Activated CD4-positive, CD25-positive, alpha-beta regulatory T cell (primary cell): ENCODE measurements at regions not wholly inside any gene's neighbourhood (a gene's known extent, or its start where the extent isn't known, plus 50 kb on each side); places are given as distances from the start of the nearest gene placed in this dataset.

Experiments
- DNase-seq, 4 experiments: peaks; one replicate each; lab custom pipeline; 2025; lab: John Stamatoyannopoulos, UW

GRCh38 chr21:25024639-25025038, 582.6 kb downstream of the MRPL39 start:
- DNase-seq, result no peak

- DNase-seq, result no peak
Measured at GRCh38 chr21:25005388-25005787, 601.9 kb downstream of the MRPL39 start.

- DNase-seq, result no peak
Measured at GRCh38 chr21:25002676-25003075, 604.6 kb downstream of the MRPL39 start.

GRCh38 chr21:24995216-24995615, 612.1 kb downstream of the MRPL39 start:
- no peak for DNase-seq

- DNase-seq, result no peak
Measured at GRCh38 chr21:24994717-24995116, 612.6 kb downstream of the MRPL39 start.

DNA sequence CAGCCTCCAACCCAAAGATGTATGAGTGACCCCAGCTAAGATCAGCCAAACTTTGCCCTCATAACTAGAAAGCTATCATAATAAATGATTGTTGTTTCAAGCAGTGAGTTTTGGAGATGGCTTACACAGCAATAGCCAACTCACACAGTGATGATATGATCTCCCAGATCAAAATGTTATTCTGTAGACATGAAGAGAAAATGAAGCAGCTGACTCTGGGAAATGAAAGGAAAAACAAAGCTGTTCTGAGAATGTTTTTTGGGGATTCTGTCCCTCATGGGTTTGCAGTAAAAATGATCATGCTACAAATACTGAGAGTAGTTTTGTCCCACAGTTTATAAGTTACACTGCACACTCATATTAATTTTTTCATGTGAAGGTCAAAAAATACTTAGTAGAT, 617.8 kb downstream of the MRPL39 start:
- DNase-seq, result no peak

DNA sequence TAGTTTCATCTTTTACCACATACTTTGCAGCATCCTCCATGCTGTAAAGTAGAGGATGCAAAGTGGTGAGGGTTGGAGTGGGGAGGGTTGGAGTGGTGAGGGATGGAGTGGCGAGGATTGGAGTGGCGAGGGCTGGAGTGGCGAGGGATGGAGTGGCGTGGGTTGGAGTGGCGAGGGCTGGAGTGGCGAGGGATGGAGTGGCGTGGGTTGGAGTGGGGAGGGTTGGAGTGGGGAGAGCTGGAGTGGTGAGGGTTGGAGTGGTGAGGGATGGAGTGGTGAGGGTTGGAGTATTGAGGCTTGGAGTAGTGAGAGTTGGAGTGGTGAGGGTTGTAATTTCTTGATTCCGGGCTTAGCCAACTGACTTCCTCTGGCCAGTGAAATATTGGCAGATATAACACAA, 618.3 kb downstream of the MRPL39 start:
- no peak for DNase-seq

DNA sequence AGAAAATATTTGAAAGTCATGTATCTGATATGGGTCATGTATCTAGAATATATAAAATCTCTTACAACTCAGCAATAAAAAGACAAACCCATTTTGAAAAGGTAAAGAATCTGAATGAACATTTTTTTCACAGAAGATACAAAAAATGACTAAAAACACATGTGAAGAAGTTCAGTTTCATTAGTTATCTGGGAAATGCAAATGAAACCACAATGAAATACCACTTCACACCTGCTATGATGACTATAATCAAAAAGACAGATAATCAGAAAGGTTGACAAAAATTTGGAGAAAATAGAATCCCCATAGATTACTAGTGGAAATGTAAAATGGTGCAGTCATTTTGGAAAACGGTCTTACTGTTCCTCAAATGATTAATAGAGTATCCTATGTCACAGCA, 631.0 kb downstream of the MRPL39 start:
- DNase-seq, result no peak

GRCh38 chr21:24969068-24969467, 638.2 kb downstream of the MRPL39 start:
- no peak for DNase-seq

- DNase-seq, result no peak
Measured at GRCh38 chr21:24955275-24955961, 651.9 kb downstream of the MRPL39 start.

DNA sequence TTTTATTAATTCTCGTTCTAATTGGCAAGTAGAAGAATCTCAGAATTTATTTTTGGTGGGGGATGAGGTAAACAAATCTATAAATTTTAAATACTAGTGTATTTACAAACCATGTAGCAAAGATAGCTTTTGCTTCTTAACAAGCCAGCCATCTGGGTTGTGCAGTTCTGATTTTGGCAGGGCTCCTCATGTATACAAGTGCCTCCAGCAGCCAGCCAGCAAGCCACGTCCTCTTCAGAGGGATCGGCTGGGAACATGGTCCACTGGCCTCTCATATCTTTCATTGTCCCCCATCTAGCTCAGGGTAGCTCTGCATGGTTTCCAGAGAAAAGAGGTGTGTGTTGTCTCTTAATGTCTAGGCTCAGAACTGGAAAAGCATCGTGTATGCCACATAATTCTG, 659.1 kb downstream of the MRPL39 start:
- no peak for DNase-seq

DNA sequence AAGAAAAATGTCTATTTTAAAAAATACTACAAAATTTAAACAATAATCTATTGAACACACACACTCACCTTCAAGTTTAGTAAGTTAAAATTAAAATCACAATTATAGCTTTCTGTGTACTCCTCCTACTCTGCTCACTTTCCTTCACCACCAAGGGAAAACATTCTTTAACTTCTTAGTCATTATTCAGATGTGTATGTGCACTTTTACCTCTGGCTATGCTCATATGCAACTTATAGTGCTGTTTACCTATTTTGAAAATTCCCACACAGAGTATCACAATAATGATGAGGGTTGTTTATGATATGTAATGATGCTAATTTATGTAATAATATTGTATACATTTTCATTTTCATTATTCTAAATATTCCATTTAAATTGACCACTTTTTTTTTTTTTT, 661.4 kb downstream of the MRPL39 start:
- no peak for DNase-seq

DNA sequence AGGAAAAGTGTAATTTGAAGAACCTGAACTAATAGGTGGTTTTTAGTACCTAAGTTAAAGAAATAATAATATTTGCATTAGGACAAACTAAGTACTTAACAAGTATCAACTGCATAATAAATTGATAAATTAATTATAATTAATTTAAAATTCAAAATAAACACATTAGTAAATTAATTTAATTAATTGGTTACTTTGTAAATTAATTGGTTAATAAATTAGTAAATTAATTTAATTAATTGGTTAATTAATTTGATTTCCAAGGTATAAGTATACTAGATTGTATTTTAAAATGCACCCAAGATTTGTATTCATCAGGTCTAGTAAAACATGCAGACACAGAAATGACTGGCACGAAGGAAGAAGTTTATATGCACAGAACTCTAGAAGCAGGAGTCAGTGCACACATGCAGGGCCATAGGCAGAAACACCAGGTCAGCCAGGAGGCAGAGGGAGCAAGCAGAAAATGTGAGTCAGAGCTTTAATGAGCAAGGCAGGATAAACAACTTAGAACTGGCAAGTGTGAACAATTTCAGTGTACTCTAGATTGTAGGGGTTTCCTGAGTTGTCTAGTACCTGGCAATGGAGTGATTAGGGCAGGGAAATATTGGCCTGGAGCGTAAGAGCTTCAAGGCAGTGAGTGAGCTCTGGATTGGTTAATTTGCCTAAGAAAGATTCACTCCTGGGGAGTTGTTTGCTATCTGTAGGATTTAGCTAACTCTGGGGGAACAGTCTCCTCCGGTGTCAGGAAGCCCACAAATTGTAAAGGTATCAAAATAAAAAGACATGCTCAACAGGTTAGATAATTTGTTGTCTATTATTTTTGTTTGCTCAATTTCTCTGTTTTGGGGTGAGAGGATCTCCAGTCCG, 665.7 kb downstream of the MRPL39 start:
- no peak for DNase-seq

DNA sequence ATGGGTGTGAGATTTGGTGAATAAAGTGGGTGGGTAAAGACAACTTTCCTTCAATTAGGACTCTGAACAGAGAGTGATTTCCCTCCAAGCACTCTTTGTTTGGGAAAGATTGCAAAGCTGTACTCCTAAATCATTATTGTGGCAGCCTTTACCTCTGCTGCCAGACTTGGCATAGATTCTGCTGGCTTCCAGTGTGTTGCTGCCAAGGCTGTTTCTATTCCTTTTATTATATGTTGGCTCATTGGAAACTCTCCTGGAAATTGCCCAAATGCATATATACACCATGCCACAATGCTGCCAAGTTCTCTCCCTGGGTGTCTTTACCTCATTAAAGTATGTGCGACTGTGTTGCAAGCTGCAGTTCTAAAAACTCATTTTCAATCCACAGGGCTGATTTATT, 668.0 kb downstream of the MRPL39 start:
- no peak for DNase-seq

DNA sequence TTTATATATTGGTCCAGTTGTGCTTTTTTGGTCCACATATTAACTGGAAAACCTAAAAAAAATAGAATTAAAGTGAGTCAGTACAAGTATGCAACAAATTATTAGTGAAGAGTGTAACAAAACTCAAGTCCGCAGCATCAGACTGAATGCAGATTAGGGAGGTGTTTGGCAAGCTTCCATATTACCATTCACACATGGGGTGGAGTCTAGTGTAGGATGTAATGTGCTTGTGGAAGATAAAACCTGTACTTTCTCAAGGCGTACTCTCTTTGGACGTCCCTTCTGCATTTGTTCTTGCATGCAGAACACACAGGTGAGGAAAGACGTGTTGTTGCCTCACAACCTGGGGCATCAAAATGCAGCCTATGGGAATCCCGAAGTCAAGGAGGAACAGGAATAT, 668.7 kb downstream of the MRPL39 start:
- DNase-seq, result no peak

- no peak for DNase-seq
Measured at GRCh38 chr21:24935991-24936390, 671.3 kb downstream of the MRPL39 start.

DNA sequence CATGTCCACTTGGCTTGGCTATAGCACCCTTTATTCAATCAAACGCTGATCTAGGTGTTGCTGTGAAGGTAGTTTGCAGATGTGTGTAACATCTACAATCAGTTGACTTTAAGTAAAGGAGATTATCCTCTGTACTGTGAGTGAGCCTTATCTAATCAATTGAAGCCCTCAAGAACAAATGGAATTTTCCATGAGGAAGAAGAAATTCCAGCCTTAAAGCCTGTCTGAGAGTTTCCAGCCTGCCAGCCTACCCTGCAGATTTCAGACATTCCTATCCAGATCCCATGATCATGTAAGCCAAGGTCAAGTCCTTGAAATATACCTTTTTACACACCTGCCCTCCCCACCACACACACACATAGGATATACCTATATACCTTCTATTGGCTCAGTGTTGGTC, 696.7 kb downstream of the MRPL39 start:
- DNase-seq, result no peak

DNA sequence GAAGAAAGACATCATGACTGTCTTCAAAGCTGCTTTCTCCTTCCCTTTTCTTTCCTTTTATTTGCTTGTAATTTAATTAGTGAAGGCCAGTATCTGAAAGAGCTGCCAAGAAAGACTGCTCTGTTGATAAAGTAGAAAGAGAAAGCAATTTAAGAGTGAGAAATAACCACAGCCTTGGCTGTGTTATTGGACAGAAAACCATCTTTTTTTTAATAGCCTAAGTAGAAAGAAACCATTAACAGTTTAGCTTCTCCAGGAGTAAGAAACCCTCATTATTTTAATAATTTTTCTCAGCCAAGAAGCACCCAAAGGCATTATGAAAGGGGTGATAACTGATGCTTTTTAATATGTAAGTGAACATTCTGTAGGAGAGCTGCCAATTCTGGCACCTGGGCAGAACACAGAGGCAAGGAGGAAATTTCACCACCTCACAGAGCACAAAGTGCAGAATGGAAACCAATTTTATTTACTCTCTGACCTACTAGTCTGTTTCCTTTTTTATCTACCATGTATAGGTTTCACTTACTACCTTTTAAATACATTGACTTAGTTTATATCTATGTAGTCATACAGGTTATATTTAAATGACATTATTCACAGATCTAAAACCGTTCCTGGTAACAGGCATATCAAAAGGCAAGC, 703.2 kb downstream of the MRPL39 start:
- DNase-seq, result no peak

GRCh38 chr21:24899138-24899537, 708.1 kb downstream of the MRPL39 start:
- no peak for DNase-seq

GRCh38 chr21:24897883-24898282, 709.4 kb downstream of the MRPL39 start:
- DNase-seq, result no peak

DNA sequence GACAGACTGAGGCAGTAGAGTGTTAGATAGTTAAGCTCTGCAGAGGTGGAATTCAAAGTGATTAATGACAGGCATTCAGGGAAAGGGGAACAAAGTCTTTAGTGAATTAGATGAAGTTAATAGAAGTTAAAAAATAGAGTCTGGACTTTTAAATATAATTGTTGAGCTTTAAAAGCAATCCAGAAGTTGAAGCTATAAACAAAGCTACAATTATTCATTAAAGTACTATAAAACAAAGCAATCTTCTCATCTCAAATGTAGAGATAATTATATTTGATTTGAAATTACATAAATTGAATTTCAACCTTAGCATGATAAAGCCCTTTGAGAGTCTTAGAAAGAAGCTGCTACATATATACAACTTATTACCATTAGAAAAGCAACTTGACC, 710.6 kb downstream of the MRPL39 start:
- no peak for DNase-seq

- DNase-seq, result no peak
Measured at GRCh38 chr21:24895885-24896734, 711.2 kb downstream of the MRPL39 start.
